HUES6 (cell line): ENCODE measurements at regions not wholly inside any gene's neighbourhood (a gene's known extent, or its start where the extent isn't known, plus 50 kb on each side); places are given as distances from the start of the nearest gene placed in this dataset.

Source experiments
- H3K27ac ChIP-seq: 2 replicates; pipeline ENCODE4 v1.7.0; 2013; ENCODE audit warnings: low read depth, mild to moderate bottlenecking, low read length, inconsistent platforms
- H3K27me3 ChIP-seq: 2 replicates; pipeline ENCODE4 v1.6.1; 2013; ENCODE audit warnings: low read length; ENCODE audit not compliant: control insufficient read depth, insufficient read depth
- H3K36me3 ChIP-seq: 2 replicates; pipeline ENCODE4 v1.6.1; 2013; ENCODE audit warnings: low read length; ENCODE audit not compliant: control insufficient read depth, insufficient read depth
- H3K4me1 ChIP-seq: 2 replicates; pipeline ENCODE4 v1.6.1; 2013; ENCODE audit warnings: low read length; ENCODE audit not compliant: control insufficient read depth, insufficient read depth
- H3K4me3 ChIP-seq: 2 replicates; pipeline ENCODE4 v1.5.1; 2013; ENCODE audit warnings: low read depth, low read length
- H3K9ac ChIP-seq: one replicate; pipeline ENCODE4 v1.6.1; 2013; ENCODE audit warnings: mild to moderate bottlenecking, low read length
- H3K9me3 ChIP-seq: 2 replicates; pipeline ENCODE4 v1.6.1; 2013; ENCODE audit warnings: low read depth, low read length; ENCODE audit not compliant: control insufficient read depth, insufficient read depth

GRCh38 chr6:37105148-37106050 lies 64.6 kb upstream of the PIM1 start:
- H3K36me3 ChIP-seq, result peaks cover 19% of the 10 kb centered on the region
- no peak overlapping the region for H3K9ac ChIP-seq
- no peak overlapping the region for H3K4me3 ChIP-seq
- H3K9me3 ChIP-seq, result no peaks in the 10 kb centered on the region
- H3K27me3 ChIP-seq, result no peaks in the 10 kb centered on the region
- no peak overlapping the region for H3K27ac ChIP-seq
- peaks cover 58% of the 10 kb centered on the region for H3K4me1 ChIP-seq

GRCh38 chr6:37106051-37106363 lies 63.9 kb upstream of the PIM1 start:
- Histone ChIP-seq H3K9ac (no peak overlapping the region), H3K27me3 (no peaks in the 10 kb centered on the region), H3K27ac (no peak overlapping the region), H3K36me3 (peaks cover 23% of the 10 kb centered on the region), H3K4me1 (peaks cover 61% of the 10 kb centered on the region), H3K9me3 (no peaks in the 10 kb centered on the region), H3K4me3 (no peak overlapping the region)

- Histone ChIP-seq H3K27me3 (no peaks in the 10 kb centered on the region), H3K9ac (no peak overlapping the region), H3K36me3 (peaks cover 25% of the 10 kb centered on the region), H3K4me3 (no peak overlapping the region), H3K27ac (no peak overlapping the region), H3K4me1 (peaks cover 57% of the 10 kb centered on the region), H3K9me3 (no peaks in the 10 kb centered on the region)
These were observed 63.4 kb upstream of the PIM1 start for GRCh38 chr6:37106554-37106953.

- no peak overlapping the region for H3K9ac ChIP-seq
These were observed 62.9 kb upstream of the PIM1 start for GRCh38 chr6:37106982-37107491.

GRCh38 chr6:37109714-37110499 lies 60.0 kb upstream of the PIM1 start:
- no peaks in the 10 kb centered on the region for H3K27me3 ChIP-seq
- no peak overlapping the region for H3K4me3 ChIP-seq
- no peaks in the 10 kb centered on the region for H3K9me3 ChIP-seq
- H3K36me3 ChIP-seq, result peaks cover 38% of the 10 kb centered on the region
- H3K4me1 ChIP-seq, result peaks cover 28% of the 10 kb centered on the region
- no peak overlapping the region for H3K27ac ChIP-seq
- H3K9ac ChIP-seq, result no peak overlapping the region

More at GRCh38 chr6:37106982-37107491, 62.9 kb upstream of the PIM1 start:
- Histone ChIP-seq H3K36me3 (peaks cover 29% of the 10 kb centered on the region), H3K27ac (no peak overlapping the region), H3K9me3 (no peaks in the 10 kb centered on the region), H3K27me3 (no peaks in the 10 kb centered on the region), H3K4me3 (no peak overlapping the region), H3K4me1 (peaks cover 52% of the 10 kb centered on the region)

- H3K9ac ChIP-seq, result no peak overlapping the region
- H3K4me1 ChIP-seq, result peaks cover 19% of the 10 kb centered on the region; the same call in 1 of the 2 replicates
- H3K27me3 ChIP-seq, result no peaks in the 10 kb centered on the region
- no peaks in the 10 kb centered on the region for H3K9me3 ChIP-seq
- H3K36me3 ChIP-seq, result peaks cover 46% of the 10 kb centered on the region
- H3K4me3 ChIP-seq, result no peak overlapping the region
- H3K27ac ChIP-seq, result no peak overlapping the region
These were observed 59.2 kb upstream of the PIM1 start for GRCh38 chr6:37110500-37111461.

GRCh38 chr6:37113976-37114375 lies 56.0 kb upstream of the PIM1 start:
- Histone ChIP-seq H3K27me3 (no peaks in the 10 kb centered on the region), H3K9ac (no peak overlapping the region), H3K9me3 (no peaks in the 10 kb centered on the region), H3K4me3 (no peak overlapping the region), H3K4me1 (peaks cover 13% of the 10 kb centered on the region; the same call in 1 of the 2 replicates), H3K27ac (no peak overlapping the region), H3K36me3 (peaks cover 57% of the 10 kb centered on the region)

GRCh38 chr6:37114612-37115011 lies 55.3 kb upstream of the PIM1 start:
- peaks cover 52% of the 10 kb centered on the region for H3K36me3 ChIP-seq

GRCh38 chr6:37115236-37115895 lies 54.6 kb upstream of the PIM1 start:
- H3K9me3 ChIP-seq, result no peaks in the 10 kb centered on the region
- no peaks in the 10 kb centered on the region for H3K27me3 ChIP-seq
- peaks cover 5% of the 10 kb centered on the region; the same call in 1 of the 2 replicates for H3K4me1 ChIP-seq
- H3K9ac ChIP-seq, result no peak overlapping the region
- H3K4me3 ChIP-seq, result no peak overlapping the region
- no peak overlapping the region for H3K27ac ChIP-seq
- H3K36me3 ChIP-seq, result peaks cover 44% of the 10 kb centered on the region

More at GRCh38 chr6:37114612-37115011, 55.3 kb upstream of the PIM1 start:
- H3K4me3 ChIP-seq, result no peak overlapping the region
- H3K27me3 ChIP-seq, result no peaks in the 10 kb centered on the region
- peaks cover 13% of the 10 kb centered on the region; the same call in 1 of the 2 replicates for H3K4me1 ChIP-seq
- no peak overlapping the region for H3K9ac ChIP-seq
- no peaks in the 10 kb centered on the region for H3K9me3 ChIP-seq
- no peak overlapping the region for H3K27ac ChIP-seq

GRCh38 chr6:37116326-37116725 lies 53.6 kb upstream of the PIM1 start:
- Histone ChIP-seq H3K9ac (no peak overlapping the region), H3K9me3 (no peaks in the 10 kb centered on the region), H3K36me3 (peaks cover 37% of the 10 kb centered on the region), H3K27me3 (no peaks in the 10 kb centered on the region), H3K4me3 (no peak overlapping the region), H3K27ac (no peak overlapping the region), H3K4me1 (no peaks in the 10 kb centered on the region; the same call in 1 of the 2 replicates)
